Esophagus (tissue), 2 donors: ENCODE measurements at regions not wholly inside any gene's neighbourhood (a gene's known extent, or its start where the extent isn't known, plus 50 kb on each side); places are given as distances from the start of the nearest gene placed in this dataset.
"Not testable (repeated sequence)": the region's sequence is repeated elsewhere in the genome, so short reads cannot be mapped to it uniquely, and the experiment has no call there.

Experiments
- H3K27ac ChIP-seq, 2 donors: one replicate each; pipeline ENCODE4 v1.5.1; 2013; ENCODE audit warnings: low read depth in 2 of 2, mild to moderate bottlenecking in 2 of 2, inconsistent platforms in 1 of 2, low read length in 1 of 2, moderate library complexity in 1 of 2
- H3K27me3 ChIP-seq, 2 donors: one replicate each; pipeline ENCODE4 v1.6.1; 2013; ENCODE audit warnings: low read length in 2 of 2, control low read depth in 1 of 2, mild to moderate bottlenecking in 1 of 2; ENCODE audit not compliant: insufficient read depth in 2 of 2, control insufficient read depth in 1 of 2
- H3K36me3 ChIP-seq, 2 donors: one replicate each; pipeline ENCODE4 v1.6.1; 2013; ENCODE audit warnings: low read length in 1 of 2; ENCODE audit not compliant: control insufficient read depth in 2 of 2, insufficient read depth in 2 of 2
- H3K4me1 ChIP-seq, 2 donors: one replicate each; pipeline ENCODE4 v1.6.1; 2013; ENCODE audit warnings: low read length in 1 of 2; ENCODE audit not compliant: control insufficient read depth in 2 of 2, insufficient read depth in 2 of 2
- H3K4me3 ChIP-seq, 2 donors: one replicate each; pipeline ENCODE4 v1.5.1; 2013; ENCODE audit warnings: low read length in 2 of 2, mild to moderate bottlenecking in 2 of 2, low read depth in 1 of 2, moderate library complexity in 1 of 2
- H3K9me3 ChIP-seq, 2 donors: one replicate each; pipeline ENCODE4 v1.6.1; 2013; ENCODE audit warnings: mild to moderate bottlenecking in 2 of 2, low read depth in 1 of 2, low read length in 1 of 2, moderate library complexity in 1 of 2; ENCODE audit not compliant: control insufficient read depth in 2 of 2, insufficient read depth in 1 of 2
- WGBS, 2 donors: extraction: QIAGEN DNeasy Blood & Tissue Kit; methylation state at CpG; one replicate each; pipeline ENCODE4 v1.1.7; 2013; 5-methylcytosine and 5-hydroxymethylcytosine counted together
- donor health status: healthy with polysubstance abuse.
- donor health status: Bipolar disorder and iron deficiency.

DNA sequence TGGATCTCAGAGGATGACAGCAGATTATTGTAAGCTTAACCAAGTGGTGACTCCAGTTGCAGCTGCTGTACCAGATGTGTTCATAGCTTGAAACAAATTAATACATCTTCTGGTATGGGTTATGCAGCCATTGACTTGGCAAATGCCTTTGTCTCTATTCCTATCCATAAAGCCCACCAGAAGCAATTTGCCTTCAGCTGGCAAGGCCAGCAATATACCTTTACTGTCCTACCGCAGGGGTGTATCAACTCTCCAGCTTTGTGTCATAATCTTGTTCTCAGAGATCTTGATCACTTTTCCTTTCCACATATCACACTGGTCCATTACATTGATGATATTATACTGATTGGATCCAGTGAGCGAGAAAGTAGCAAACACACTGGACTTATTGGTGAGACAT is 59.3 kb upstream of the KRAS start:
- WGBS, 2 donors: 96 to 97% methylated on average over 2 of the region's 2 CpGs
- H3K4me3 ChIP-seq, H3K36me3 ChIP-seq, H3K27ac ChIP-seq, H3K4me1 ChIP-seq, H3K27me3 ChIP-seq, H3K9me3 ChIP-seq: not testable (repeated sequence)

DNA sequence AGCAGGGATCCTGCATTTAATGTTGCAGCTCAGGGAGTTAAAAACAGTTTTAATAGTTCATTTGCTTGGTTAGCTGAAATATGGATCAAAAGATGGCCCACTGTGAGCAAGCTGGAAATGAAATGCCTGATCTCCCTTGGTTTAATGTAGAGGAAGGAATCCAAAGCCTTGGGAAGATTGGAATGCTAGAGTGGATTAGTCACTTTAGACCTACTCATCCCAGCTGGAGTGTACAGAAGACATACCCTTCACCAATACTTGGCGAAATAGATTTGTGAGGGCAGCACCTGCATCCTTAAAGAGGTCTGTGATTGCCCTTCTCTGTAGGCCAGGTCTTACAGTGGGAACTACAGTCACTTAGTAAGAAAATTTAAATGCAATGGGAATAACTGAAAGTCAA is 58.0 kb upstream of the KRAS start:
- no peak overlapping the region for H3K4me3 ChIP-seq
- H3K4me1 ChIP-seq: no peaks in the 10 kb centered on the region
- H3K27ac ChIP-seq: no peak overlapping the region
- H3K9me3 ChIP-seq: no peaks in the 10 kb centered on the region
- H3K27me3 ChIP-seq: no peaks in the 10 kb centered on the region
- WGBS, 2 donors: 92 to 94% methylated on average over 1 of the region's 1 CpG
- H3K36me3 ChIP-seq: no peaks in the 10 kb centered on the region

DNA sequence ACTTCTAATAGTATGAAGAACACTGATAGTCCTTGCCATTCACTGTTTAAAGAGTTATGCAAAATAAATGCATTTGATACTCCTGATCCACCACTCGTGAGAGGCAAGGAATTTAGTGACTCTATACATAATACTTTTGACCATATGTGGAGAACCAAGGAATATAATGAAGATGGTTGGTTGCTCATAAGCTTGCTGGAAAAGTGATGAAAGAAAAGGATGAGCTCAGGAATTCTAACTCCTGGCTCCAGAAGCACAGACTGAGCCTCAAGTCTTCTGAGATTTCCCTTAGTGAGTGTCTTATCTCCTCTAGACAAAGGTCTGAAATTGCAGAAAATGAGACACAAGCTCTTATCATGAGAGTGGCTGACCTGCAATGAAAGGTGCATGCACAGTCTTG is 57.1 kb upstream of the KRAS start:
- Histone ChIP-seq H3K27ac (no peak overlapping the region), H3K4me3 (no peak overlapping the region), H3K9me3 (peaks cover 0 to 2% of the 10 kb centered on the region in 2 donors), H3K4me1 (no peaks in the 10 kb centered on the region), H3K36me3 (no peaks in the 10 kb centered on the region), H3K27me3 (no peaks in the 10 kb centered on the region)
- WGBS, 2 donors: 59 to 64% methylated on average over 1 of the region's 1 CpG

DNA sequence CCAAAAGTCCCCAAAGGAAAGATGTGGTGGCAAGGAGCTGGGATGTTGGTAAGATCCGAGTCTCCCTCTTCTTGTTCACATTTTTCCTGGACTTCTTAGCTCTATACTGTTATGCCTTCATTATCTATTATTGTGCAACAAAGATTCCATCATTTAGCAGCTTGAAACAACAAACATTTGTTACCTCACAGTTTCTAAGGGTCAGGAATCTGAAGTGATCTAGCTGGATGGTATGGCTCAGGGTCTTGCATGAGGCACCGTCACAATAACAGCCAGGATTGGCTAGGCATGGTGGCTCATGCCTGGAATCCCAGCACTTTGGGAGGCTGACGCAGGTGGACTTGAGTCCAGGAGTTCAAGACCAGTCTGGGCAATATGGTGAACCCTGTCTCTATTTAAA is 51.1 kb upstream of the KRAS start:
- H3K27me3 ChIP-seq: no peaks in the 10 kb centered on the region
- no peak overlapping the region for H3K27ac ChIP-seq
- H3K4me1 ChIP-seq: no peaks in the 10 kb centered on the region
- H3K9me3 ChIP-seq: peaks cover 0 to 2% of the 10 kb centered on the region in 2 donors
- no peak overlapping the region for H3K4me3 ChIP-seq
- WGBS, 2 donors: 63 to 90% methylated on average over 3 of the region's 3 CpGs
- H3K36me3 ChIP-seq: no peaks in the 10 kb centered on the region
